ENCODE measurements at regions not wholly inside any gene's neighbourhood (a gene's known extent, or its start where the extent isn't known, plus 50 kb on each side); places are given as distances from the start of the nearest gene placed in this dataset.

DNA sequence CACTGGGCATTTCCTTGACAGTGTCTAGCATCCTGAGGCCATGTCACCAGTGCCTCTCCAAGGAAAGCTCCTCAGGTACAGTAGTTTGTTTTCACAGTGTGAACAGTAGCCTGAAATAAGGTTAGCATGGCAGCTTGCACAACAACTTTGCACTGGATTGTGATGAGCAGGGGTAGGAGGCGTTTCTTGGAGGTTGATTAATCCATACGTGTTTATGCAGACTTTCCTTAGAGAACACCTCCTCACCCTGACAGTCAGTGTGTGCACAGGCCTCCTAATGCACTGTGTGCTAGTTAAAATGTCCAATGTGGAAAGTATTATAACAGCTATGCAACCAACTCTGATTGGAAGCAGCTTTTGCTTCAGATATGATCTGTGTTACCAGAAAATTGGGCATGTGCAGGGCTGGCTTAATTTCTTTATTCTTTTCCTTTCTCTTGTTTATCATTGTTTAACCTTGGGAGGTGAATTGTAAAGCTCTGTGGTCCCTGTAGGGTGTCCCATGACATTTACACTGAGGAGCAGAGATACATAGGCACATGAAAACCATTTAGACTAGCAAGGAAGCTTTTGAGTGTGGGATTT lies 77.2 kb upstream of the LDAH start:
- H3K9me3 Mint-ChIP-seq: no peaks in the 10 kb centered on the region
- H3K4me3 Mint-ChIP-seq: no peak overlapping the region
- H3K4me1 Mint-ChIP-seq: no peaks in the 10 kb centered on the region
- TF ChIP-seq, protein P1, sequence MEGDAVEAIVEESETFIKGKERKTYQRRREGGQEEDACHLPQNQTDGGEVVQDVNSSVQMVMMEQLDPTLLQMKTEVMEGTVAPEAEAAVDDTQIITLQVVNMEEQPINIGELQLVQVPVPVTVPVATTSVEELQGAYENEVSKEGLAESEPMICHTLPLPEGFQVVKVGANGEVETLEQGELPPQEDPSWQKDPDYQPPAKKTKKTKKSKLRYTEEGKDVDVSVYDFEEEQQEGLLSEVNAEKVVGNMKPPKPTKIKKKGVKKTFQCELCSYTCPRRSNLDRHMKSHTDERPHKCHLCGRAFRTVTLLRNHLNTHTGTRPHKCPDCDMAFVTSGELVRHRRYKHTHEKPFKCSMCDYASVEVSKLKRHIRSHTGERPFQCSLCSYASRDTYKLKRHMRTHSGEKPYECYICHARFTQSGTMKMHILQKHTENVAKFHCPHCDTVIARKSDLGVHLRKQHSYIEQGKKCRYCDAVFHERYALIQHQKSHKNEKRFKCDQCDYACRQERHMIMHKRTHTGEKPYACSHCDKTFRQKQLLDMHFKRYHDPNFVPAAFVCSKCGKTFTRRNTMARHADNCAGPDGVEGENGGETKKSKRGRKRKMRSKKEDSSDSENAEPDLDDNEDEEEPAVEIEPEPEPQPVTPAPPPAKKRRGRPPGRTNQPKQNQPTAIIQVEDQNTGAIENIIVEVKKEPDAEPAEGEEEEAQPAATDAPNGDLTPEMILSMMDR (IDR thresholded peaks at IDR 0.05): no peak
- H3K36me3 Mint-ChIP-seq (ENCODE audit: low read depth): no peaks in the 10 kb centered on the region
- H3K27ac Mint-ChIP-seq: no peak overlapping the region
- DNase-seq: no peak
- peaks cover 62% of the 10 kb centered on the region for H3K27me3 Mint-ChIP-seq (ENCODE audit: low read depth, poor library complexity)

DNA sequence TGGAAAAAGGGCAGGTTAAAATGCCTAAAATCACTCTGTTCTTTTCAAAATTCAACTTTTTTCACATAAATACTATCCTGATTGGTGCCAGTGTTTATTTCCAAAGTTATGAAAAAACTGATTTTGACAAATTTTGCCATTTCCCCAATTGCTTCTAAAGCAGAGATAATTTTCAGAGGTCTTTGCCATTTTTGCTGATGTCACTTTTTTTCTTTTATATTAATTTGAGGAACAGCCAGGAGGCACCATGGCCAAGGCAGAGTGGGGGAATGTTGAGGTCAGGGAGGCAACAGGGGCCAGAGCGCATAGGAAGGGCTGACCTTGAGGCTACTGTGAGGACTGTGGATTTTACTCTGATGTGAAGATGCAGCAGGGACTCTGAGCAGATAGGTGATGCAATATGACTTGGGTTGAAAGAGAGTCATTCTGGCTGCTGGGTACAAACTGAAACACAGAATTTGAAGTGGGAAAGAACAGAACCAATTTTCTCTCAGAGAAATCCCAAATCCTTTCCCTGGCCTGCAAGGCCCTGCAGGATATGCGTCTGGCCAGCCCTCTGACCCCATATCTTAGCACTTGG lies 75.1 kb upstream of the LDAH start:
- peaks cover 59% of the 10 kb centered on the region for H3K27me3 Mint-ChIP-seq (ENCODE audit: low read depth, poor library complexity)
- H3K4me1 Mint-ChIP-seq: no peaks in the 10 kb centered on the region
- H3K4me3 Mint-ChIP-seq: no peak overlapping the region
- H3K36me3 Mint-ChIP-seq (ENCODE audit: low read depth): no peaks in the 10 kb centered on the region
- DNase-seq: no peak
- no peak overlapping the region for H3K27ac Mint-ChIP-seq
- peaks cover 9% of the 10 kb centered on the region for H3K9me3 Mint-ChIP-seq
- TF ChIP-seq, protein P1 (IDR thresholded peaks at IDR 0.05): no peak

DNA sequence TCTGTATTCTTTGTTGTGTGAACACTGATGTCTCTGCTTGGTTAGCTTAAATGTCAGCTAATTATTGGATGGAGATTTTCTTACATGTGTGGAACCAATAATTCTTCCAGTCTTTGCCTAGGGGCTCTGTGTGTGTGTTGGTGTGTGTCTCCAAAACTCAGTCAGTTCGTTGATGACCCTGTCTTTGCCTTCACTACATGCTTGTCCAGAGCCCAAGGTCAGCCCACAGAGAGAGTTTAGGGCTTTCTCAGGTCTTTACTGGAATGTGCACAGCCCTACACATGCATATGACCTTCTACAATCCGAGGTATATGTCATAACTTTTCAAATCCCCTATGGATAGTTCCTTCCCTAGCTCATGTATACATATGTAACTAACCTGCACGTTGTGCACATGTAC lies 74.1 kb upstream of the LDAH start:
- H3K27me3 Mint-ChIP-seq (ENCODE audit: low read depth, poor library complexity): peaks cover 55% of the 10 kb centered on the region
- peaks cover 12% of the 10 kb centered on the region for H3K9me3 Mint-ChIP-seq
- no peak overlapping the region for H3K4me3 Mint-ChIP-seq
- H3K36me3 Mint-ChIP-seq (ENCODE audit: low read depth): no peaks in the 10 kb centered on the region
- H3K27ac Mint-ChIP-seq: no peak overlapping the region
- TF ChIP-seq, protein P1 (IDR thresholded peaks at IDR 0.05): no peak
- no peaks in the 10 kb centered on the region for H3K4me1 Mint-ChIP-seq
- no peak for DNase-seq

DNA sequence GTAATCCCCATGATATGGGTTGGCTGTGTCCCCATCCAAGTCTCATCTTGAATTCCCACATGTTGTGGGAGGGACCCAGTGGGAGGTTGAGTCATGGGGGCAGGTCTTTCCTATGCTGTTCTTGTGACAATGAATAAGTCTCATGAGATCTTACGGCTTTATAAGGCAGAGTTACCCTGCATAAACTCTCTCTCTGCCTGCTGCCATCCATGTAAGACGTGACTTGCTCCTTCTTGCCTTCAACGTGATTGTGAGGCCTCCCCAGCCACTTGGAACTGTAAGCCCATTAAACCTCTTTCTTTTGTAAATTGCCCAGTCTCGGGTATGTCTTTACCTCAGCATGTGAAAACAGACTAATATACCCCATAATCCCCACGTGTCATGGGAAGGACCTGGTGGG lies 61.9 kb upstream of the LDAH start:
- Mint-ChIP-seq H3K36me3 (ENCODE audit: low read depth) (no peaks in the 10 kb centered on the region), H3K4me3 (no peak overlapping the region), H3K4me1 (no peaks in the 10 kb centered on the region), H3K27ac (no peak overlapping the region), H3K9me3 (peaks cover 21% of the 10 kb centered on the region), H3K27me3 (ENCODE audit: low read depth, poor library complexity) (peaks cover 10% of the 10 kb centered on the region)
- TF ChIP-seq, protein P1 (IDR thresholded peaks at IDR 0.05): no peak
- no peak for DNase-seq

DNA sequence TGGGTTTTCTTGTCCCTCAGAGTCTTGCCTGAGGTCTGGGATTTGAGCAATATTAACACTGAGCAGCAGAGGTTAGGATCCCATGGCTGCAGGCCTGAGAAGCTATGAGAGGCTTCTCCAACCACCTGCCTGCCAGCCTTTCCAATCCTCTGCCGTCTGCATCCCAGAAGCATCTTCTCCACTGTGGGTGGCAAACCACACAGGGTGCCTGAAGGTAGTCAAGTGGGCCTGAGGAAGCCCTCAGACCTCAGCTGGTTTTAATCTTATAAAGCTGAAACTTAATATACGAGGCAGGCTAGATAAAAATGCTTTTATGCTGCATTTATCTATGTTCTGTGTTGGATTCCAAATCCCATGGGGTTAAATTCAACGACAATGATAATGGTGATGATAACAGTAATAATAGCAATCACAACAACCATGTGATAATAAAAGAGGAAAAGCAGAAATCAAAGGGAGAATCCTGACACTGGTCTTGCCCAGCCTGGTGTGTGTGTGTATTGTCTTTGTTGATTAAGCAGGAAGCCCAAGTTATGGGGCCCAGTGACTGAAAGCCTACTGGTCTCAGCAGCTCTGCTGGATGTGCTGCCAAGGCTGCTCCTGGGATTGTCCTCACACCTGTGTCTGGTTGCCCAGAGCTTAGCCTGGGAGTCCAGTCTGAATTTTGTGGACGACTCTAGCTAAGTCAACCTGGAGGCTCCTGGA lies 59.7 kb upstream of the LDAH start:
- no peak overlapping the region for H3K4me3 Mint-ChIP-seq
- peaks cover 4% of the 10 kb centered on the region for H3K27me3 Mint-ChIP-seq (ENCODE audit: low read depth, poor library complexity)
- no peak overlapping the region for H3K27ac Mint-ChIP-seq
- TF ChIP-seq, protein P1 (IDR thresholded peaks at IDR 0.05): no peak
- peaks cover 15% of the 10 kb centered on the region for H3K9me3 Mint-ChIP-seq
- no peaks in the 10 kb centered on the region for H3K36me3 Mint-ChIP-seq (ENCODE audit: low read depth)
- DNase-seq: no peak
- no peaks in the 10 kb centered on the region for H3K4me1 Mint-ChIP-seq

Data from nephron progenitor cell (in vitro differentiated cells).